Stimulated activated naive CD4-positive, alpha-beta T cell (primary cell): ENCODE measurements at regions not wholly inside any gene's neighbourhood (a gene's known extent, or its start where the extent isn't known, plus 50 kb on each side); places are given as distances from the start of the nearest gene placed in this dataset.

ENCODE experiments used
- DNase-seq, 6 experiments: peaks; one replicate each; lab custom pipeline; 2025; lab: John Stamatoyannopoulos, UW

DNA sequence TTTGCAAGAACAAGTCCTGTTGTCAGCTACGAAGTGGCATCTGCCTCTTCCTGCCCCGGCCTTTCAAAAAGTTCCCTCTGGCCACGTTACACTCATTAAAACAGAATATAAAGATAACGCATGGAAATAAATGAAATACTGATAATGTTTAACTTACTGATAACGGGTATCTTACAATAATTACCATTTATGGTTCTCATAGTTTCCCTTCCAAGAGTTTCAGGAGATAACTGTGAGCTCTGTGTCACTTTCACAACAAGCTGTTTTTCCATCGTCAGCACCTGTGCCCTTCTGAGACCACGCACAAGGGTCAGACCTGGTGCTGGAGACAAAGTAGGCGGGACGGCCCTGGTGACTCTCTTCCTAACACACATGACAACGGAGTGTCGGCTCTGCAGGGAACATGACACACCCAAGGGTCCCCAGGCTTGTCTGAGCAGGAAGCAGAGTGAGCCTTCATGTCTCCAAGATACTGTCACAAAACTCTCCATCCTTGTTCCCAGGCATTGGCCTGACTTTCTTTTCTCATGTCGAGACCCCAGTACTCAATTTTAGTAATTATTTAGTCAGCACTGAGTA is 86.2 kb upstream of the THBS2 start:
- DNase-seq = no peak

DNA sequence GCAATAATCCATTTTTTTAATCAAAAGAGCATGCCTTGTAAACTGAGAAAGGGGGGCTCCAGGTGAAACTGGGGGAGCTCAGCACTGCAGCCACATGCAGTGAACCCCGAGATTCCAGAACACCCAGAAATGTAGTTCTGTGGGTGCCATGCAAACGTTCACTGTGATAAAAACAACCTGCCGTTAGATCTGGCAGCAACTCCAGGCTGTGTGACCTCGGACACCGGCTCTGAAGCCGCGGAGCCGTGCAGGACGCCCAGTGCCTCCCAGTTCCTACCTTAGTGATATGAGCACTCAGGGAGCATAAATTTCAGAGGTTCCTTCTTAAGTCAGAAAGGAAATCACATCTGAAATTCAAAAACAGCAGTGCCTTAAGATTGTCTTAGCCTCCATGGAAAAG is 85.4 kb upstream of the THBS2 start:
- DNase-seq = no peak

DNA sequence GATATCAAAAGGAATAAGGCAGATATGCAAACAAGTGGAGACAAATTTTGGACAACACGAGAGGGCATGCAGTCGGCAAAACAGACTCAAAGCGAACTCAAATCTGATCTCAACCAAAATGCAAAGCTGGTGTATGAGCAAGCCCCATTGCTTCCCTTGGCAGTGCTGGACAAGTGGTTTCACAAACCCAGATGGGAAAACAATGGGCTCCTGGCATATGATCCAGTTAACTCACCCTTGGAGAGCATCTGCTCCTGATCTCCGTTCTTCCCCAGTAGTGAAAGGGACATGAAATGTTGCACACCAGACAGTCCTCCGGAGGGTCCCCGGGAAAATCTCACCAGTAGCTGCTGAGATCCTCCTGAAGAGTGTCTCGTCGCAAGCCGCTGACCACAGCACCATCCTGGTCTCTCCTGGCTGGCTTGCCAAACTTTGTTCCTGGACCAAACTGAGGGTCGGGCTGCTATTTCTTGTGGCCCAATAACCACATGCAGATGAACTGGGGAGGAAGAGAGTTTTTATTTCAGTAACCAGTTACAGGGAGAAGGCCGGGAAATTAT is 84.3 kb upstream of the THBS2 start:
- no peak for DNase-seq

DNA sequence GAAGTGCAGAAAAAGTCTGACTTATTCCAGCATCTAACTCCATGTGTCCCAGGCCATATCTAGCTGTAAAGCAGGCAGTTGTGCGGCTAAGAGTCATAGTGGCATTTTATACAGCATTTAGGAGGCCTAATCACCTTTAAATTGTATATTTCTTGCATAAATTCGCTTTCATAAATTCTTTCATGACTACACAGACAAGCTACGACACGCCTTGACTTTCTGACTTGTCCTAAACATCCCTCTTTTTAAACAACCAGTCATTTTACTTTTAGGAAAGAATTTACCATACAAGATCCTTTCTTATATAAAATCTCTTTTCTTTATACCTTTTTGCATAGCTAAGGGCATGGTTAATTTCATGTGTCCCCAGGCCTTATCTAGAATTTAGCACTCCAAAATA is 81.7 kb upstream of the THBS2 start:
- no peak for DNase-seq

DNA sequence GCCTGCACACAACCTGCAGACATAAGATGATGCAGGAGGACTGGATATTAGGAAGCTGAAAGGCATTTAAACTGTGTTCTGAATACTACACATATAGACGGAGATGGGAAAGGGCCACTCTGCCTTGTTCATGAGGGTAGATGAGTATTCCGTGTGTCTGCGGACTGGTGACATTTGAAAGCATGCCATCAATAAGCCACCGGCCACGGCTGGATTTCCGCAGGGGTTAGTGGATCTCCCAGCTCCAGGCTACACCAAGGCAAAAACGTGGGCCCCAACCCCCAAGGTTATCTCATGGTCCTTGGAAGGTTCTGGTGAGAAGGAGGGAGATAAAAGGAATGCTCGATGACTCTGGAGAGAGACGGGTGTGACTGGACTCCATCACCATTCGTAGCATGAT is 78.6 kb upstream of the THBS2 start:
- no peak for DNase-seq

DNA sequence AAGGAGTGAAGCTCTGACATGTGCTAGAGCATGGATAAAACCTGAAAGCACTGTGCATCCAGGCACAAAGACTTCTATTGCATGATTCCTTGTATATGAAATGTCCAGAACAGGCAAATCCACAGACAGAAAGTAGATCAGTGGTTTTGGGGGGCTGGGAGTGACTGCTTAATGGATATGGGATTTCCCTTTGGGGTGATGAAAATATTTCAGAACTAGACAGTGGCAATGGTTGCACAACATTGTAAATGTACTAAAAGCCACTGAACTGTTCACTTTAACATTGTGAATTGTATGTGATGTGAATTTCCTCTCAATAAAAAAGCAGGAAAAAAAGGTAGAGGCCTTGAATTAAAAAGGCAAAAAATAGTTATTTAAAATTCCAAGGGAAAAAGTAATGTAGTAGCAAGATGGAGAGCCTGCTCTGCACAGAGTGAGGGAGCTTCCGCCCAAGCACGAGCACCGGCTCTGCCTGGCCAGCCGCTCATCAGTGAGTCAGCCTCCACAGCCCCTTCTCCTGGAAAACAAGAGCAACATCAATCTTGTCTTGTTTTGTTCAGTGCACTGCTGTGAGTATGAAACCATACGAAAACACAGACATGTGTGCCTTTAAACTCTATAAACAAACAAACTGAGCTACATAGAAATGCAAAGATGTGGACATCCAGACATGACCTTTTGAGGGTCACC is 74.6 kb upstream of the THBS2 start:
- no peak for DNase-seq

DNA sequence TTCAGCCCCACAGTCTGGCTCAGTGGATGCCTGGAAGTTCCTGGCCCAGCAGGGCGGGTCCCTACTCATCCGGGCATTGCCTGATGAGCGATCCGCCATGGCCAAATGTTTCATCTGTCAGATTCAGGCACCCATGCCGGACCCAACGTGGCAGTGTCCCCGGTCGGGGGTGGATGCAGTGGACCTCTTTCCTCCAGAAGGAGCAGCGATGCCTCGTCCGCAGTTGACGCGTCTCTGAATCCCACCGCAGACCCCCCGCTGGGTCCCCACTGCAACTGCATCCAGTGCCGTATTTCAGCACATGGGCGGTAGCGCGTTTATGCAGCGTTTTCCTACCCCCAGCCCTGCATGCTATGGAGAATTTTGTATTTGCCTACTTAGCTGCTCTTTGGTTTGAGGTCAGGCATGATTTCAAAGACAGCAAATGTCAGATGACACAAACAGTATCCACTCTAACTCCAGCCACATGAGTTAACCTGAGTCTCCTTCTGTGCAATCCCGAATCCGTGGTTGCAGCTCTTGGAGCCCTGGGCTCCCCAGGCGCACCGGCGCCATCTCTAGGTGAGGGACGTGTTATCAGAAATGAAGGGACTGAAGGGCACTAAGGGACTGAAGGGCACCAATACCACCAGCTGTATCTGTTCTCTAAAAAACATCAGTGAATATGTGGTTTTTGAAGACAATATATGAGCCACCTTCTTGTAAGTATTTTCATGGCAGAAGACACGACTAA is 72.6 kb upstream of the THBS2 start:
- no peak for DNase-seq

DNA sequence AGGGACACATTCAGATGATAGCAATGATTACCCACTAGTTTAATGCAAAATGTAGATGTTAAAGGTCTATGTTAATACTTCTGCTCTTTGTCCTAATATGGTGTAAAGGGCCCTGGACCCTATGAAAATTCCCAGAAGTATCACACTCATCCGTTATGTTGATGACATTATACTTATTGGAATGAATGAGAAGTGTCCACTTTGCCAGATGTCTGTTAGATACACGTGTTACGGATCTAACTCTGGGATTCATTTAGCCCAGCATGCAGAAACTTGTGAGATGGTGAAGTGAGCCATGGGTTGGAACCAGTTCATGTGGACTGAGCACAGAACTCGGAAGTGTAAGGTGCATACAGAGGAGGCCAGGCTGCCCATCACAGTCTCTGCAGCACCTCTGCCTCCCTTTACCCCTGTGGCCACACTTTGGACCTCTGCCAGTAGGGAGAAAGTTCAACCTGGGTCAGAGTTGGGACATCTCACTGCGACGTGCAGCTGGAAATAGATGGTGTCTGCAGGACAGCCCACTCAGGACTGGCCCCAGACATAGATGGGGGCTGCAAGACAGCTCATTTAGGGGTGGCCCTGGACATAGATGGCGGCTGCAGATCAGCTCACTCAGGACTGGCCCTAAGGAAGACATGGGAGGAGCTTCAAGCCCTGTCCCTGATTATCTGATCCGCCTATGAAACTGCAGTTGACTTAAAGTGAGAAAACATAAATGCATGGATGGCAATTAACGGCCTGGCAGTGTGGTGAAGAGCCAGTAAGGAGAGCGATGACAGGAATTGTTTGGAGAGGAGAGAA is 71.2 kb upstream of the THBS2 start:
- DNase-seq = no peak

DNA sequence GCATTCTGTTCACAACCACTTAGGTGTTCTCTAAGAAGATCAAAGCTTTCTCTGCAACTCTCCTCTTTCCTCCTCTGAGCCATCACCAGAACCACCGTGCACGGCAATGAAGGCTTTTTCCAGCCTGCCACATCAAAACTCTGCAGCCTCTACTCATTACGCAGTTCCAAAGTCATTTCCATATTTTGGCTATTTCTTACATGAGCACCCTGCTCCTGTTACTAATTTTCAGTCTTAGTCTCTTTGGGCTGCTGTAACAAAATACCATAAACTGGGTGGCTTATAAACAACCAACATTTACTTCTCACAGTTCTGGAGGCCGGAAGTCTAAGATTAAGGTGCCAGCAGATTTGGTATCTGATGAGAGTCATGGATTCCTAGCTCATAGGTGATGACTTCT is 70.4 kb upstream of the THBS2 start:
- DNase-seq = no peak

DNA sequence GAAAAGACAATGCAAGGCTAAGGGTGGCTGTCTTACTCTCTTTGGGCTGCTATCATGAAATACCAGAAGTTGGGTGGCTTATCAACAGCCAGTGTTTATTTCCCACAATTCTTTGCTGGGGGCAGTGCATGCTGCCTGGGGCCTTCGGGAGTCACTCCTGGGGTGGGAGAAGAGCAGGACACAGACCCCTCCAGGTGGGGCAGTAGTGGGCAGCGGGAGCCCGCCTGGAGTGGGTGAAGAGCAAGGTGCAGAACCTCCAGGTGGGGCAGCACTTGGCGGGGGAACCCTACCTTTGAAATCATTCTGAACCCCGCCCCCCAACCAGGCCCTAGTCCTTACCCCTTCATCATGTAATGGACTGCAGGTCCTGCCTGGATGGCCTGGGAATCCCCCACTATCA is 69.6 kb upstream of the THBS2 start:
- no peak for DNase-seq

DNA sequence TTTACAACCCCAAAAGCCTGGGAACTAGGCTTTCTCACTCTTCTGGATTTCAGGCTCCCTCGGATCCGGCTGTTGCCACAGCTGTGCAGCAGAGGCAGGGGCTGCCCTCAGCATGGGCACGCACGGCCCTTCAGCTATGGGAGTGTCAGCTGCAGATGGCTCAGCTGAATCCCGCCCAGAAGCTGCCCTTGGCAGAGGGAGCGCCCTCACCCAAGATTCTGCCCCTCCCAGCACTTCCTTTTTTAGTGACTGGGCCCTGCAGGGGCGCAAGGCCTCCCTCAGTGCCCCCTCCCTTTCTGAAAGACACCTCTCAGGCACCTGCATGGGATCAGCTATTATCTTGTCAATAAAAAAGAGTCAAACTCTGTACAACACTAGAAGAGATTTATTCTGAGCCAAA is 67.9 kb upstream of the THBS2 start:
- DNase-seq = no peak

DNA sequence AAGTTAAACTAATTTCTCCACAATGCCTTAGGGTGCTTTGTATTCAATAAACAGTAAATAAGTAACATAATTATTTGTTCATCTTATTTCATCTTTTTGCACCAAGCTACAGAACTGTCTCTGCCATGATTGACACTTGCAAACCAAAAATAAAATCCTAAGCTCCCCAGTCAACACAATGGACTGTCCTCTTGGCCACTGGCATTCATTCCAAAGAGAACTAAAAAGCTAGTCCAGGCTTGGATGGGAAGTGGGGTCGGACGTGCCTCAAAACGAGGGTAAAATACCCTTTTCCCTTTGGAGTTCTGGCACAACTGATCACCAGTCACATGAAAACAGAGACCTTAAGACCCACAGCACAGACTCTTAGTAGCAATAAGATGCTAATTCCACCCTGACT is 66.4 kb upstream of the THBS2 start:
- no peak for DNase-seq

DNA sequence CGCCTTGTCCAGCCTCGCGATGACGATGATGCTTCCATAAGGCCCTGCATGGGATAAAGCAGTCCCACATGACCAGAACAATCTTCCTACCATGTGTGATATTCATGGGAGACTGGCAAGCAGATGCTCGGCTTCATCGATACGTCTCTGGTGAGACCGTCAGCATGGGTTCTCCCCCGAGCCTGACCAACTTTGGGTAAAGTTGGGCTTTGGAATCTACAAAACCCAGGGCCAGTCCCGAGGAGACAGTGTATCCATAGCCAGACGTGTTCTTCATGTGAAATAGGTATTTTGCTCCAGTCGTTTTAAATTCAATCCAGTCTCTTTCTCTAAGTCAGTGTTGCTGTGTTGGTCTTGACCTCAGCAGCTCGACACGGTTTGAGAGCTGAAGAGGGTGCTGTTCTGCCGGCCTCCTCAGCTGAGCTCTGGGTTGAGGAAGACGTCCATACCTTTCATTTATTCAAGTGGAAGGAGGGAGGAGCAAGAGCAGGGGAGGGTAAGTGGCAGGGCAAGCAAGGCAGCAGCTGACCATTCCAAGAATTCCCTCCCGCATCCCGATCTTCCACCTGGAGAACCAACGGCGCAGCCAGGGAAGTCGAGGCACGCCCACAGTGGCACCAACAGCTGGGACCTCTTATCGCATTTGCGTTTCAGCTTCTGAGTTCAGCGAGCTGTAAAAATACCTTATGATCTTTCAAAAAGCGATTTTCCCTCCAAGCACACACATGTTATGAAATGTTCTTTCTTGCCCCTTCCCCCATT is 64.0 kb upstream of the THBS2 start:
- DNase-seq = no peak

DNA sequence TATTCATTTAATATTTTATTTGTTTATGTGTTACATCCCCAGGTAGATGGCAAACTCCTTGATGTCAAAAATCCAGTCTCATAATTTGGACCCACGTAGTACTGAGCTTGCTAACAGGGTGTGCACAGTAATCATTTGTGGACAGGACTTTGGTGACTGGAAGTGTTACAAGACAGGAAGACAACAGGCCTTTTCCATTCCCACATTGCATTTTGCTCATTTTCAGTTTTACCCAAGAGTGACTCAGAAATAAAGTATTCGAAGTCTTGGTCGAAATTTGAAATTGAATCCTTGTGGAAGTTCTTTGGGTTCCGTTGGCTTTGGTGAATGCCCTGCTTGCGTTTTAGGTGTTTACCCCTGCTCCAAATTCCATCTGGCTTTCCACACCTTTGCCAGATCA is 63.0 kb upstream of the THBS2 start:
- no peak for DNase-seq

DNA sequence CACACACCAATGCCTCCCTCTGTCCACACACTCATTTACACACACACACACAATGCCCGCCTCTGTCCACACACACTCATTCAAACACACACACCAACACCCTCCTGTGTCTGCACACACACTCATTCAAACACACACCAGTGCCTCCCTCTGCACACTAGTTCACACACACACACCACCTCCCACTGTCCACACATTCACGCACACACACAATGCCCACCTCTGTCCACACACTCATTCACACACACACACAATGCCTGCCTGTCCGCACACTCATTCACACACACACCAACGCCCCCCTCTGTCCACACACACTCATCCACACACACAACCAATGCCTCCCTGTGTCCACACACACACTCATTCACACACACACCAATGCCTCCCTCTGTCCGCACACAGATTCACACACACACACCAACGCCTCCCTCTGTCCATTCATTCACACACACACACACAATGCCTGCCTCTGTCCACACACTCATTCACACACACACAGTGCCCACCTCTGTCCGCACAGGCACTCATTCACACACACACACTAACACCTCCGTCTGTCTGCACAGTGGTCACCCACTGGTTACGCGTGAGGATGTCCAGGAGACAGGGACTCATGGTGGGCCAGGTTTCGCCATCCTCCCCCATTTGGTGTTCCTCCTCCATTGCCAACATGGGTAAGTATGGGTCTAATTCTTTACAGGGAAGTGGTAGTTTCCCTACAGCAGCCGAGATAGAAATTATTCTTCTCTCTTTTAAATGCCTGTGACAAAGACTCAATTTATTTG is 62.4 kb upstream of the THBS2 start:
- no peak for DNase-seq

DNA sequence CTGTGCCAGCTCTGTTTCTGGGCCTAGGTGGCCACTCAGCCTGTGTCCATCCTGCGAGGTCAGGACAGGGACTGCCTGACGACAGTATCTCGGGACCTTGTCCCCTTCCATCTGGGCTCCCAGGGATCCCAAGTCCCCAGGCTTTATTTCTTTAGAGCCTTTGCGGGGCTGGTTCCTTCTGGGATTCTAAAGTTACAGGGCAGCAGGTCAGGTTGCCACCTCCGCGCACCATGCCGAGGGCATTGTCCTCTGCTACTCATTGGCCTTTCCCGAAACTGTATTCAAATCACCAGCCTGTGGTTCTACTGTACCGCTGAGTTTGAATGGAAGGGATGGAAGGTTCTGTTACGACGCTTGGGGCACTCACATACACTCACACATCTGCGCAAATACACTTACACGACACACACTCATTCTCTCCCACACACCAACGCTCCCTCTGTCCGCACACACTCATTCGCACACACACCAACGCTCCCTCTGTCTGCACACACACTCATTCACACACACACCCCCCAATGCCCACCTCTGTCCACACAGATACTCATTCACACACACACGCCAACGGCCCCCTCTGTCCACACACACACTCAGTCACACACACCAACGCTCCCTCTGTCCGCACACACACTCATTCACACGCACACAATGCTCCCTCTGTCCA is 59.8 kb upstream of the THBS2 start:
- no peak for DNase-seq

DNA sequence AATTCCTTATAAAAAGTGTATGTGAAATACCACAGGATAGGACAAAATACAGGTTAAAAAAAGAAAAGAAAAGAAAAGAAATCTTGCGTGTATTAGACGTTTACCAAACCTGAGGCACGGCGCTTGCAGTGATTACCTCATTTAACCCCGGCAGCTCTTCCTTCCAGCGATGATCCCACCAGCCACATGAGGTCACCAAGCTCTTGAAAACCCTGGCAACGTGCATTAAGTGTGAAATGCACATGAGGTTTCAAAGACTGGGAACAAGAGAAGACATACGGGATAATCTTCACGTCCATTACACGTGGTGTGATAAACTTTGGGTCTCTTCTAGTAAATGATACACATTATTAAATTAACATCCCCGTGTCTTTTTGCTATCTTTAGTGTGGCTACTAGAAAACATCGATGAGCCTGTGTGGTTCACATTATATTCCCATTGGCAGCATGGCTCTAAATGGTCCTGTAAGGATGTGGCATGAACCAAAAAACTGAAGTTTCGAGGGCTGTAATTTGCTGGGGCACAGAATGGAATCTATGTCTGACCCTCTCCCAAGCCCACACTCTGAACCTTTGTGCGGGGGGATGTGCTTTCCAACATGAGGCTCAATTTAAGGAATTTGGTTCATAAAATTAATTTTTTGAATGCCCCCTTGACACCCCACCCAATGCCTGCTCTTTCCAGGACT is 59.2 kb upstream of the THBS2 start:
- no peak for DNase-seq

DNA sequence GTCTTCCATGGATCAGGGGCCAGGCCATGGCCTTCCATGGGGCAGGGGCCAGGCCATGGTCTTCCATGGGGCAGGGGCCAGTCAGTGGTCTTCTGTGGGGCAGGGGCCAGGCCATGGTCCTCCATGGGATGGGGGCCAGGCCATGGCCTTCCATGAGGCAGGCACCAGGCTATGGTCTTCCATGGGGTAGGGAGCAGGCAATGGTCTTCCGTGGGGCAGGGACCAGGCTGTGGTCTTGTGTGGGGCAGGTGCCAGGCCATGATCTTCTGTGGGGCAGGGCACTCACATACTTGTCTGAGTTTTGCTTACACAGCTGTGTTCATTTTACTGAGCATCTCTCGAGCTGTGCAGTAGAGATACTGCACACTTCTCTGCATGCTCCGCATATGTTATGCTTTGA is 57.3 kb upstream of the THBS2 start:
- DNase-seq = no peak
